HG02981 (cell line): ENCODE measurements at regions not wholly inside any gene's neighbourhood (a gene's known extent, or its start where the extent isn't known, plus 50 kb on each side); places are given as distances from the start of the nearest gene placed in this dataset.
"Not testable (repeated sequence)": the region's sequence is repeated elsewhere in the genome, so short reads cannot be mapped to it uniquely, and the experiment has no call there.

Source experiments
- ATAC-seq: cut with Tn5 transposase; IDR thresholded peaks from one replicate; pipeline ENCODE4 v1.9.1; 2021; ENCODE audit warnings: mild to moderate bottlenecking, moderate library complexity; ENCODE audit not compliant: unreplicated experiment

GRCh38 chr9:106174346-106174745 is 480.0 kb downstream of the TMEM38B start:
- ATAC-seq, result no peak

- no peak for ATAC-seq
Measured at GRCh38 chr9:106177216-106177615, 482.9 kb downstream of the TMEM38B start.

DNA sequence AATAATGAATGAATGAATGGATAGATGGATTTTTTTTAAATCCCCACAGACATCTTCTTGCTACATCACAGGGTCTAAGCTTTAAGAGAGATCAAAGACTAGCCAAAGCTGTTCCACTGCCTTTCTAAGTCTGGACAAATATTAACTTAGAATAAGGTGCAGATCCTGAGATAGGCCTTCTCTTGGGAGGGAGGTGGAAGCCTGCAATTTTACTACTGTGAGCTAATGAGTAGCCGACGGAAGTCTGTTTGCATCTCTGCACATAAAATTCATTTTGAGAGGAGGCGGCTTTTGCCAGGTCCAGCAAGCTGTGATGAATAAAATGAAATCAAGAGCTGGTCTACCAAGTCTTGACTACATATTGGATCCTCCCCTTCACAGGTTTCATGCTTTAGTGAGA is 484.9 kb downstream of the TMEM38B start:
- ATAC-seq, result no peak

- not testable (repeated sequence) for ATAC-seq
Measured at GRCh38 chr9:106203815-106204516, 509.6 kb downstream of the TMEM38B start.

DNA sequence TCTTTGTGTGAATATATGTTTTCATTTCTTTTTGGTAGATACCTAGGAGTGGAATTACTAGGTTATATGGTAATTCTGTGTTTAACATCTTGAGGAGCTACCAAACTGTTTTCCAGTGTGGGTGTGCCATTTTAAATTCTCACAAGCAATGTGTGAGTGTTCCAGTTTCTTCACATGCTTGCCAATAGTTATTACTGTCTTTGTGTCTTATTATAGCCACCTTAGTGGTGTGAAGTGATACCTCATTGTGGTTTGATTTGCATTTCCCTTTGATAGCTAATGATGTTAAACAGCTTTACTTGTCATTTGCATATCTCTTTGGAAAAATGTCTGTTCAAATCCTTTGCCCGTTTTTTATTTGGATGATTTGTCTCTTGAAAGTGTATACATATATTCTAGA is 513.0 kb downstream of the TMEM38B start:
- no peak for ATAC-seq

DNA sequence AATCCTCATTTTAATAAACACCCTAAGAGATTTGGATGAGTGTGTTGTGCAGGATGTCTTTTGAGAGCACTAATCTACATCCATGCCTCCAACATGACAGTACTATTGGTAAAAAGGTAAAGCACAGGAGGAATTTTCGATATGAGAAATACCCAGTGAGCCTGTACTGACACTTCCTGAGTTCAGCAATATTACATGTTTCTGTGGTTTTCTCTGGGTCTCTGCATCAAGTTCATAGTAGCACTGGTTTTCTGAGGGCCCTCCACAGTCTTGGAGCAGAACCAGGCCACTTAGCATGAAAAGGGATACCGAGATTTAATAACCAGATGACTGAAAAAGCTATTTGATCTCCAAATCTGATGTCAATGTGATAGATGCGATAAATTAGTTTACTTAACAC is 524.1 kb downstream of the TMEM38B start:
- peak; percentile 52 for ATAC-seq

- peak; percentile 86 for ATAC-seq
Measured at GRCh38 chr9:106218854-106219253, 524.5 kb downstream of the TMEM38B start.

DNA sequence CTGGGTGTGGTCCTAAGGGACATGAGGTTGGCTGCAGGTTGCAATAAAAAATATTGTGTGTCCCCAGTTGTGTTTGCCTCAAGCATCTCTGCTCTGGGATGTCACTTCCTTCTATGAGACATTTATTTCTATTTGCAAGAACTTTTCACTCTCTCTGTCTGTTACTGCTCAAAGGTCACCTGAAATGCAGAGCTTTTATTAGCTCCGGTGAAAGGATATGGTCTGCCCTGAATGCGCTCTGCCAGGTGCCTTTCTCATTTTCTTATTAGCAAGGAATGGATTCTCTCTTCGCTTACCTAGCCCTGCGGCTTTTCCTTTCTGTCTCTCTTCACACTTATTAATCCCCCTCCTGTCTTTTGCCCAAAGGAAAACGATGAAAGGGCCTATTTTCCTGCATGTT is 526.1 kb downstream of the TMEM38B start:
- ATAC-seq, result no peak

GRCh38 chr9:106228861-106229260 is 534.5 kb downstream of the TMEM38B start:
- no peak for ATAC-seq

DNA sequence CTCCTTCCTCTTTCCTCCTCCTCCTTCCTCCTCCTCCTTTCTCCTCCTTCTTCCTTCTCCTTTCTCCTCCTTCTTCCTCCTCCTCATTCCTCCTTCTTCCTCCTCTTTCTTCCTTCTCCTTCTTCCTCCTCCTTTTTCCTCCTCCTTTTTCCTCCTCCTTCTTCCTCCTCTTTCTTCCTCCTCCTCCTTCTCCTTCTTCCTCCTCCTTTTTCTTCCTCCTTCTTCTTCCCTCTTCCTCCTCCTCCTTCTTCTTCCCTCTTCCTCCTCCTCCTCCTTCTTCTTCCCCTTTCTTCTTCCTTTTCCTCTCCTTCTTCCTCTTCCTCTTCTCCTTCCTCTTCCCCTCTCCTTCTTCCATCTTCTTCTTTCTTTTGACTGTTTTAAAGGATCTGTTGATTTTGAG is 538.8 kb downstream of the TMEM38B start:
- ATAC-seq, result no peak

DNA sequence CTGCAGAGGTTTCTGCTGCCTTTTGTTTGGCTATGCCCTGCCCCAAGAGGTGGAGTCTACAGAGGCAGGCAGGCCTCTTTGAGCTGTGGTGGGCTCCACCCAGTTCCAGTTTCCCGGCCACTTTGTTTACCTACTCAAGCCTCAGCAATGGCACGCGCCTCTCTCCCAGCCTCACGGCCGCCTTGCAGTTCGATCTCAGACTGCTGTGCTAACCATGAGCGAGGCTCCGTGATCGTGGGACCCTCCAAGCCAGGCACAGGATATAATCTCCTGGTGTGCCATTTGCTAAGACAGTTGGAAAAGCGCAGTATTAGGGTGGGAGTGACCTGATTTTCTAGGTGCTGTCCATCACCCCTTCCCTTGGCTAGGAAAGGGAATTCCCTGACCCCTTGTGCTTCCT is 566.6 kb downstream of the TMEM38B start:
- not testable (repeated sequence) for ATAC-seq

DNA sequence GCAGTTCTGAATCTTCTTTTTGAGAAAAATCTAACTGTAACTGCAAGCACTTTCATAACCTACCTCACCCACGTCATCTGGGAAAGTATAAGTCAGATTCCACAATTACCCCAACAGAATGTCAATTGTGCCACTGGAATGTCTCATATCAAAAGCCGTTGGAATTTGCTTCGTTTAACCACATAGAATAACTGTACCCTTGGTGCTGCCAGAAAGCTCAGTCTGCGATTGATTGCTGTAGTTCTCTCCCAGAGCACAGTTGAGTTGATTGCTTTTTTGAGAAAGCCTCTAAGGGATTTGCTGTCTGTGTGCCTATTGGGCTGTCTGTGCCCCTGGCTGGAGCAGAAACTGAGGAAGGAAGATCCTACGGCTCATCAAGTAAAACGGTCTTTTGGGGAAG is 583.6 kb downstream of the TMEM38B start:
- ATAC-seq, result no peak

DNA sequence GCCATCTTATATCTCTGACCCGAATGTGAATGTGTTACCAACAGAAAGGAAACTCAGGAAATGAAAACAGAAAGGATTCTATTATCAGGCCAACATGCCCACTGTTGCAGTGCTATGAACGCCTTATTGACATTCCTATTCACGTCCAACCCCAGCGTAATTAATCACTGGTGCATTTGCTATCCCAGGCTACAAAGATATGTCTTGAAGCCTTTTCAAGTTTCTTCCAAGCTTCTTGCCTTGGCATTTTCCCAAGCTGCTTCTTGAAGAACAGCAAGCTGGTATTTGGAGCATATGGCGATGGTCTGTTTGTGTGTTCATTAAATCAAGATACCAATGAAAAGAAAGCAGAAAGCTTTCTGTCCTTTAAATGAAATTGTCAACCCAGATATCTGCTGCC is 579.2 kb upstream of the ZNF462 start:
- ATAC-seq, result no peak

DNA sequence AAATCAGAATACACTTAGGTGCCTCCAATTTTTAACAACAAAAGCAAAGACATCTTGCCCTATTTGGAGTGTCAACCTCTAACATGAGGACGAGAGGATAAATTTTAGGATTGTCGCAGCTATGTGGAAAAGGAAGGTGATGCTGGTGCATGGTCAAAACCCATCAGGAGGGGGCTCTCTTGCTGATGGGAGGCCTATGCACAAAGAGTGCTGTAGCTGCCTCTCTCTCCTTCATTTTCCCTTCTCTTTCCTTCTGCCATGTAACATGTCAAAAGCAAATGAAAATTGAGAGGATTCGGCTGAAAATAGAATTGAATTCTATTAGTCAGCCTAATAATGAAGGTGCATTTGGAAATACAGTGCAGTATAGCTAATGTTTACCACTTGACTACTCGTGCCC is 578.7 kb upstream of the ZNF462 start:
- ATAC-seq, result no peak

GRCh38 chr9:106286249-106286648 is 576.7 kb upstream of the ZNF462 start:
- no peak for ATAC-seq

- ATAC-seq, result no peak
Measured at GRCh38 chr9:106287091-106287631, 575.8 kb upstream of the ZNF462 start.

- ATAC-seq, result no peak
Measured at GRCh38 chr9:106287731-106288130, 575.2 kb upstream of the ZNF462 start.

- no peak for ATAC-seq
Measured at GRCh38 chr9:106288689-106289088, 574.3 kb upstream of the ZNF462 start.

- no peak for ATAC-seq
Measured at GRCh38 chr9:106291786-106292185, 571.2 kb upstream of the ZNF462 start.

- ATAC-seq, result no peak
Measured at GRCh38 chr9:106296426-106296825, 566.5 kb upstream of the ZNF462 start.

GRCh38 chr9:106298997-106299396 is 564.0 kb upstream of the ZNF462 start:
- ATAC-seq, result no peak

DNA sequence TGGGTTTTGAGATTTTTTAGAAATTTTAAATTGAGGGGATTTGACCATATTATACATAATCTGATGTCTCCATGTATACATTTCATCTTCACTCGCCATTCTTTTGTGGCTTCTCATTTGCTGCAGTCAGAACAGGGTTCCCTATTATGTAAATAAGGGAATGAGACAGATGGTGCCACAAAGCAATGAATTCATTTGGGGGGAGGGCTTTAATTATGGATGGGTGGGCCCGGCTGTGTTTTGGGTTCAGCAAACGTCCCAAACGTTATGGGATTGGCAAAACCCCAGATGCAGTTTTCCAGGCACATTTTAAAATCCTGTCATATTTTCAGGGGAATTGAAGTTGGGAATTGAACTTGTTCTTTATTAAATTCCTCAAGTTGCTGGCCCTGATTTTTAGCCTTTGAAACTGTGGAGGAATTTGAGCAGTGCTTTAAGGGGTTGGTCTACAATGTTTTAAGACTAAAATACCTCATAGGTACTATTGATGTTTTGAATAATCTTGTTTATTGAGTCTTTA is 558.5 kb upstream of the ZNF462 start:
- ATAC-seq, result no peak
